ENCODE measurements at regions not wholly inside any gene's neighbourhood (a gene's known extent, or its start where the extent isn't known, plus 50 kb on each side); places are given as distances from the start of the nearest gene placed in this dataset.

- no peak for TF ChIP-seq CTCF (conservative IDR thresholded peaks at IDR 0.05)
- no peak for TF ChIP-seq ZFX (IDR thresholded peaks at IDR 0.05)
These were observed 969.7 kb downstream of the DSC3 start for GRCh38 chr18:30072609-30073385.
